AG10803 (cell line): ENCODE measurements at regions not wholly inside any gene's neighbourhood (a gene's known extent, or its start where the extent isn't known, plus 50 kb on each side); places are given as distances from the start of the nearest gene placed in this dataset.
"Not testable (repeated sequence)": the region's sequence is repeated elsewhere in the genome, so short reads cannot be mapped to it uniquely, and the experiment has no call there.

Source experiments
- DNase-seq: peaks from one replicate; pipeline ENCODE4 v3.0.0; 2010; ENCODE audit warnings: low read depth
- H3K4me3 ChIP-seq: 2 replicates; pipeline ENCODE4 v1.5.1; 2011; ENCODE audit warnings: mild to moderate bottlenecking, low read length, control low read depth
- CTCF ChIP-seq: conservative IDR thresholded peaks from 2 replicates; pipeline ENCODE4 v1.5.1; 2011; ENCODE audit warnings: mild to moderate bottlenecking, low read length, control low read depth, inconsistent platforms

- TF ChIP-seq CTCF: no peak
- H3K4me3 ChIP-seq: no peak overlapping the region
- no peak for DNase-seq
These were observed 75.2 kb upstream of the RNU2-1 start for GRCh38 chr17:43308999-43309398.

GRCh38 chr17:43304792-43305191 lies 71.0 kb upstream of the RNU2-1 start:
- not testable (repeated sequence) for DNase-seq, H3K4me3 ChIP-seq

DNA sequence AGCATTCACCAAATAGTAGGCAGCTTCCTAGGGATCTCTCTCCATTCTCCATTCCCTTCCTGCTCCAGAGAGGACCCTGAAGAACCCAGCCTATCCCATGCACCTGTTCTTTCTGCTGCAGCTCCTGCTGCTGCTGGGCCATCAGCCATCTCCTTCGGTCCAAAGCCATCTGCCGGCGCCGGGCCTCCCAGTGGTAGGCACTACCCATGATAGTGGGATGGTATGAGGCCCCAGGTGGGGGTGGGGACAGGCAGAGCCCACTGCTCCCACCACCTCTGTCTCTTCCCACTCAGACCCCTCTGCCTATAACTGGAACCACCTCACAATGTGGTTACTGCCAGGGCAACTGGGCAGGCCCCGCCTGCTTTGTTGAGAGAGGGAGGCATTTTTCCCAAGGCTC lies 69.3 kb upstream of the RNU2-1 start:
- DNase-seq, H3K4me3 ChIP-seq: not testable (repeated sequence)

- not testable (repeated sequence) for DNase-seq, H3K4me3 ChIP-seq
These were observed 65.7 kb upstream of the RNU2-1 start for GRCh38 chr17:43299300-43300076.

DNA sequence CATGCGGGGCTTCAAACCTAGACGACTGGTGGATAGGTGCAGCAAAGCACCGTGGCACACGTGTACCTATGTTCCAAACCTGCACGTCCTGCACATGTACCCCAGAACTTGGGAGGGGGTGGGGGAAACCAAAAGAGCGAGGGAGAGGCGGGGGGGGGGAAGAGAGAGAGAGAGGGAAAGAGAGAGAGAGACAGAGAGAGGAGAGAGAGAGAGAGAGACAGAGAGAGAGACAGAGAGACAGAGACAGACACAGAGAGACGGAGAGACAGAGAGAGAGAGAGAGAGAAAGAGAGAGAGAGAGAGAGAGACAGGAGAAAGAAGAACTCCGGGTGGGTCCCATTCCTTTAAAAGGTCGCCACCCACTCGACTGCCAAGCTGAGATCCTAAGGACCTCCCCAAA lies 55.9 kb upstream of the RNU2-1 start:
- not testable (repeated sequence) for H3K4me3 ChIP-seq, DNase-seq

GRCh38 chr17:43283606-43284005 lies 49.8 kb upstream of the RNU2-1 start:
- H3K4me3 ChIP-seq, DNase-seq: not testable (repeated sequence)
